A673 (cell line): ENCODE measurements at regions not wholly inside any gene's neighbourhood (a gene's known extent, or its start where the extent isn't known, plus 50 kb on each side); places are given as distances from the start of the nearest gene placed in this dataset.

Experiments used
- EZH2 ChIP-seq: fragments of 200-600 bp; sonication (generic); IDR thresholded peaks from 2 replicates; pipeline ENCODE4 v1.6.1; 2017; ENCODE audit warnings: borderline replicate concordance, low read depth, mild to moderate bottlenecking, mixed read lengths, antibody characterized with exemption, low read length; ENCODE audit not compliant: poor library complexity, severe bottlenecking
- TF ChIP-seq, protein P1 (sequence below): fragments of 300-800, 200-600 bp; sonication (generic); conservative IDR thresholded peaks from 2 replicates; pipeline ENCODE4 v1.5.1; 2017; ENCODE audit warnings: low read depth, mild to moderate bottlenecking, antibody characterized with exemption, low read length, moderate library complexity, mixed read lengths

- TF ChIP-seq, protein P1, sequence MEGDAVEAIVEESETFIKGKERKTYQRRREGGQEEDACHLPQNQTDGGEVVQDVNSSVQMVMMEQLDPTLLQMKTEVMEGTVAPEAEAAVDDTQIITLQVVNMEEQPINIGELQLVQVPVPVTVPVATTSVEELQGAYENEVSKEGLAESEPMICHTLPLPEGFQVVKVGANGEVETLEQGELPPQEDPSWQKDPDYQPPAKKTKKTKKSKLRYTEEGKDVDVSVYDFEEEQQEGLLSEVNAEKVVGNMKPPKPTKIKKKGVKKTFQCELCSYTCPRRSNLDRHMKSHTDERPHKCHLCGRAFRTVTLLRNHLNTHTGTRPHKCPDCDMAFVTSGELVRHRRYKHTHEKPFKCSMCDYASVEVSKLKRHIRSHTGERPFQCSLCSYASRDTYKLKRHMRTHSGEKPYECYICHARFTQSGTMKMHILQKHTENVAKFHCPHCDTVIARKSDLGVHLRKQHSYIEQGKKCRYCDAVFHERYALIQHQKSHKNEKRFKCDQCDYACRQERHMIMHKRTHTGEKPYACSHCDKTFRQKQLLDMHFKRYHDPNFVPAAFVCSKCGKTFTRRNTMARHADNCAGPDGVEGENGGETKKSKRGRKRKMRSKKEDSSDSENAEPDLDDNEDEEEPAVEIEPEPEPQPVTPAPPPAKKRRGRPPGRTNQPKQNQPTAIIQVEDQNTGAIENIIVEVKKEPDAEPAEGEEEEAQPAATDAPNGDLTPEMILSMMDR = no peak
- no peak for TF ChIP-seq EZH2
Measured at GRCh38 chr12:87254381-87255030, 774.7 kb downstream of the C12orf50 start.
